OCI-LY3 (cell line): ENCODE measurements at regions not wholly inside any gene's neighbourhood (a gene's known extent, or its start where the extent isn't known, plus 50 kb on each side); places are given as distances from the start of the nearest gene placed in this dataset.
"Not testable (repeated sequence)": the region's sequence is repeated elsewhere in the genome, so short reads cannot be mapped to it uniquely, and the experiment has no call there.

Source experiments
- CTCF ChIP-seq: fragments of 200-600, 300-600 bp; sonication (generic); IDR thresholded peaks from 2 replicates; pipeline ENCODE4 v1.5.1; 2014; ENCODE audit warnings: antibody characterized with exemption, low read length, low read depth
- EZH2phosphoT487 ChIP-seq: fragments of 200-600 bp; shearing (Covaris generic); IDR thresholded peaks from 2 replicates; pipeline ENCODE4 v1.6.1; 2018; ENCODE audit warnings: antibody characterized with exemption, mixed run types, low read depth

GRCh38 chr9:106492126-106492525 is 370.8 kb upstream of the ZNF462 start:
- TF ChIP-seq CTCF, EZH2phosphoT487: not testable (repeated sequence)
